ENCODE measurements at regions not wholly inside any gene's neighbourhood (a gene's known extent, or its start where the extent isn't known, plus 50 kb on each side); places are given as distances from the start of the nearest gene placed in this dataset.

GRCh38 chr7:92976931-92977330 lies 140.6 kb upstream of the CDK6 start:
- peaks cover 3% of the 10 kb centered on the region for H3K9me3 ChIP-seq (ENCODE audit: insufficient read depth, low read depth, low read length)
- no peaks in the 10 kb centered on the region for H3K36me3 ChIP-seq (ENCODE audit: insufficient read depth, low read length)
- no peak overlapping the region for H3K4me2 ChIP-seq (ENCODE audit: low read depth, low read length, poor library complexity, severe bottlenecking)
- H3K9ac ChIP-seq (ENCODE audit: low read depth, low read length, poor library complexity, severe bottlenecking), result no peak overlapping the region
- H3K9me2 ChIP-seq (replicated peaks; ENCODE audit: low read depth, low read length), result no peaks in the 10 kb centered on the region
- H4K20me1 ChIP-seq (ENCODE audit: insufficient read depth, low read length, poor library complexity, severe bottlenecking), result no peaks in the 10 kb centered on the region
- no peak overlapping the region for H3K4me3 ChIP-seq (ENCODE audit: low read length, poor library complexity, severe bottlenecking)
- H3F3A ChIP-seq (ENCODE audit: low read depth), result no peaks in the 10 kb centered on the region
- no peaks in the 10 kb centered on the region for H3K79me2 ChIP-seq (ENCODE audit: insufficient read depth, low read length)
- TF ChIP-seq EZH2phosphoT487 (IDR thresholded peaks at IDR 0.05; ENCODE audit: borderline replicate concordance) (no peak), CTCF (conservative IDR thresholded peaks at IDR 0.05; ENCODE audit: low read length) (no peak)
- H3K27me3 ChIP-seq (ENCODE audit: insufficient read depth, low read length, poor library complexity, severe bottlenecking), result no peaks in the 10 kb centered on the region
- no peak overlapping the region for H2AFZ ChIP-seq (ENCODE audit: low read length)
- no peaks in the 10 kb centered on the region for H3K4me1 ChIP-seq (ENCODE audit: insufficient read depth, low read length, poor library complexity, severe bottlenecking)

- H3K9me3 ChIP-seq (ENCODE audit: insufficient read depth, low read depth, low read length), result peaks cover 3% of the 10 kb centered on the region
- no peaks in the 10 kb centered on the region for H4K20me1 ChIP-seq (ENCODE audit: insufficient read depth, low read length, poor library complexity, severe bottlenecking)
- H3K27me3 ChIP-seq (ENCODE audit: insufficient read depth, low read length, poor library complexity, severe bottlenecking), result no peaks in the 10 kb centered on the region
- H3K4me1 ChIP-seq (ENCODE audit: insufficient read depth, low read length, poor library complexity, severe bottlenecking), result no peaks in the 10 kb centered on the region
- TF ChIP-seq EZH2phosphoT487 (IDR thresholded peaks at IDR 0.05; ENCODE audit: borderline replicate concordance) (no peak), CTCF (conservative IDR thresholded peaks at IDR 0.05; ENCODE audit: low read length) (no peak)
- H2AFZ ChIP-seq (ENCODE audit: low read length), result no peak overlapping the region
- H3K9me2 ChIP-seq (replicated peaks; ENCODE audit: low read depth, low read length), result no peaks in the 10 kb centered on the region
- H3K36me3 ChIP-seq (ENCODE audit: insufficient read depth, low read length), result no peaks in the 10 kb centered on the region
- H3K4me2 ChIP-seq (ENCODE audit: low read depth, low read length, poor library complexity, severe bottlenecking), result no peak overlapping the region
- H3K9ac ChIP-seq (ENCODE audit: low read depth, low read length, poor library complexity, severe bottlenecking), result no peak overlapping the region
- H3F3A ChIP-seq (ENCODE audit: low read depth), result no peaks in the 10 kb centered on the region
- H3K79me2 ChIP-seq (ENCODE audit: insufficient read depth, low read length), result no peaks in the 10 kb centered on the region
- no peak overlapping the region for H3K4me3 ChIP-seq (ENCODE audit: low read length, poor library complexity, severe bottlenecking)
Measured at GRCh38 chr7:92973974-92974373, 137.6 kb upstream of the CDK6 start.

GRCh38 chr7:92973293-92973731 lies 136.9 kb upstream of the CDK6 start:
- peaks cover 3% of the 10 kb centered on the region for H3K9me3 ChIP-seq (ENCODE audit: insufficient read depth, low read depth, low read length)
- H3K79me2 ChIP-seq (ENCODE audit: insufficient read depth, low read length), result no peaks in the 10 kb centered on the region
- no peaks in the 10 kb centered on the region for H3K27me3 ChIP-seq (ENCODE audit: insufficient read depth, low read length, poor library complexity, severe bottlenecking)
- TF ChIP-seq CTCF (conservative IDR thresholded peaks at IDR 0.05; ENCODE audit: low read length), result no peak
- no peak overlapping the region for H3K4me3 ChIP-seq (ENCODE audit: low read length, poor library complexity, severe bottlenecking)
- no peaks in the 10 kb centered on the region for H3K9me2 ChIP-seq (replicated peaks; ENCODE audit: low read depth, low read length)
- no peaks in the 10 kb centered on the region for H3K4me1 ChIP-seq (ENCODE audit: insufficient read depth, low read length, poor library complexity, severe bottlenecking)
- no peaks in the 10 kb centered on the region for H3F3A ChIP-seq (ENCODE audit: low read depth)
- no peak overlapping the region for H2AFZ ChIP-seq (ENCODE audit: low read length)
- no peak overlapping the region for H3K4me2 ChIP-seq (ENCODE audit: low read depth, low read length, poor library complexity, severe bottlenecking)
- H3K36me3 ChIP-seq (ENCODE audit: insufficient read depth, low read length), result no peaks in the 10 kb centered on the region
- H3K9ac ChIP-seq (ENCODE audit: low read depth, low read length, poor library complexity, severe bottlenecking), result no peak overlapping the region
- H4K20me1 ChIP-seq (ENCODE audit: insufficient read depth, low read length, poor library complexity, severe bottlenecking), result no peaks in the 10 kb centered on the region

All from Loucy (cell line).